ENCODE measurements at regions not wholly inside any gene's neighbourhood (a gene's known extent, or its start where the extent isn't known, plus 50 kb on each side); places are given as distances from the start of the nearest gene placed in this dataset.

- no peak for DNase-seq
These were observed 550.0 kb downstream of the EPHA5 start for GRCh38 chr4:65120287-65120686.

GRCh38 chr4:65102419-65102818, 567.9 kb downstream of the EPHA5 start:
- no peak for DNase-seq

GRCh38 chr4:65096630-65097029, 573.7 kb downstream of the EPHA5 start:
- no peak for DNase-seq

GRCh38 chr4:65089666-65090065, 580.6 kb downstream of the EPHA5 start:
- DNase-seq: no peak

- DNase-seq: no peak
These were observed 587.2 kb downstream of the EPHA5 start for GRCh38 chr4:65083076-65083475.

GRCh38 chr4:65071564-65071963, 598.7 kb downstream of the EPHA5 start:
- DNase-seq: no peak

- DNase-seq: no peak
These were observed 601.1 kb downstream of the EPHA5 start for GRCh38 chr4:65069177-65069576.

GRCh38 chr4:65066106-65066505, 604.2 kb downstream of the EPHA5 start:
- DNase-seq: no peak

- no peak for DNase-seq
These were observed 606.7 kb downstream of the EPHA5 start for GRCh38 chr4:65063601-65064000.

GRCh38 chr4:65050786-65051185, 619.5 kb downstream of the EPHA5 start:
- DNase-seq: no peak

- peak; percentile 63 for DNase-seq
These were observed 623.8 kb downstream of the EPHA5 start for GRCh38 chr4:65046192-65047133.

- no peak for DNase-seq
These were observed 624.6 kb upstream of the TECRL start for GRCh38 chr4:65033899-65034298.

GRCh38 chr4:65028592-65028991, 619.3 kb upstream of the TECRL start:
- no peak for DNase-seq

- DNase-seq: peak; percentile 9
These were observed 614.8 kb upstream of the TECRL start for GRCh38 chr4:65023883-65024670.

- no peak for DNase-seq
These were observed 613.8 kb upstream of the TECRL start for GRCh38 chr4:65023081-65023480.

GRCh38 chr4:65021737-65022136, 612.5 kb upstream of the TECRL start:
- no peak for DNase-seq

- DNase-seq: no peak
These were observed 611.9 kb upstream of the TECRL start for GRCh38 chr4:65021149-65021548.

- DNase-seq: no peak
These were observed 610.5 kb upstream of the TECRL start for GRCh38 chr4:65019775-65020174.

GRCh38 chr4:65018313-65018712, 609.1 kb upstream of the TECRL start:
- no peak for DNase-seq

GRCh38 chr4:65014078-65014477, 604.8 kb upstream of the TECRL start:
- no peak for DNase-seq

GRCh38 chr4:65007841-65008439, 598.7 kb upstream of the TECRL start:
- peak; percentile 57 for DNase-seq

GRCh38 chr4:64975177-64975576, 565.9 kb upstream of the TECRL start:
- no peak for DNase-seq

- no peak for DNase-seq
These were observed 559.8 kb upstream of the TECRL start for GRCh38 chr4:64969081-64969480.

GRCh38 chr4:64967286-64967685, 558.0 kb upstream of the TECRL start:
- peak; percentile 22 for DNase-seq
